ENCODE measurements at regions not wholly inside any gene's neighbourhood (a gene's known extent, or its start where the extent isn't known, plus 50 kb on each side); places are given as distances from the start of the nearest gene placed in this dataset.

GRCh38 chrX:15977644-15978043 lies 123.0 kb upstream of the AP1S2 start:
- no peak for DNase-seq

DNA sequence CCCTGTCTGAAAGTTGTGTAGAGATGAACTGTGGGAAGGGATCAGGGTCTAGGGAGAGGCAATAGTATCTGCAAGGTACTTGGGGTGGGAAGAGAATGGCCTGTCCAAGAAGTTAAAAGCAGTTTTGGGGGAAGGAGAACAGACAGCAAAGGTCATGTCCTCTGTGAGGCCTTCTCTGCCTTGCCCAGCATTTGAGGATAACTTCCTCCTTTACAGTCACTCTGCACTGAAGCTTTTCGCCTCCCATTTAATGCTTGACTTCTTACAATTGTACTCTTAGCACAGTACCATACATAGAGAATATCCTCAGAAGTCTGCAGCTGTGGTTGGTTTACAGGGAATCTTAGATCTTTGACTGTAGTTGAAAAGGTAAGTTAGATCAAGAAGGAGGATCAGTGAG lies 121.8 kb upstream of the AP1S2 start:
- DNase-seq, result no peak

DNA sequence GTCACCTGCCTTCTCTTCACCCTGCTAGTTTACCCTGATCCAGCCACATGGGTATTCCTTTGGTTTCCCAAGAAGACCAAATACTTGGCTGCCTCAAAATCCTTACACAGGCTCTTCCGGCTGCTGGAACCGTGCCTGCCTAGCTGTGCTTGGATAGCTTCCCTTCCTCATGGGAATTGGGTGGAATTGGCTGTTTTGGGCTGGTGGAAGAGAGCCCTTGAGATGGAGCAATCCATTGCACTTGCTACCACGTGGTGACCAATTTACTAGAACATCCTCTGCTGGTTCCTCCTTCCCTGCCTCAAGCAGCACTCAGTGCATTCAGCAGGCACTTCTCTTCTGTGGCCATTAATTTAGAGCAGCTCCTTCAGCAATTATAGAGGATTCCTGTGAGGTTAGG lies 119.3 kb upstream of the AP1S2 start:
- no peak for DNase-seq

GRCh38 chrX:15973299-15973698 lies 118.7 kb upstream of the AP1S2 start:
- DNase-seq, result no peak

DNA sequence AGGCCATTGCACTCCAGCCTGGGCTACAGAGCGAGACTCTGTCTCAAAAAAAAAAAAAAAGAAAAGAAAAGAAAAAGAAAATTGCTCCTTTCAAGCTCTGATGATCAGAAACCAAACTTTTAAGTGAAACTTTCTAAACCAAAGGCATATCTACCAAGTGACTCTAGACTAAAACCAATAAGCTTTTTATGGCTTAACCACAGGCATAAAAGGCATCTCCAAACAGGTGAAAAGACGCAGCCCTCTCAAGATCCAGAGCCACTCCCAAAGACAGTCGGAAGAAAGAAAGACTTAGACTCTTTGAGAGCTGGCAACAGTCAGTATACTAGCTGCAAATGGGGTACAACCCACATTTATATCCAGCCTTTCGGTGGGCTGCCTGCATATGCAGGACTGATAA lies 117.1 kb upstream of the AP1S2 start:
- DNase-seq, result no peak

- DNase-seq, result no peak
Observed at GRCh38 chrX:15963858-15964257, 109.2 kb upstream of the AP1S2 start.

GRCh38 chrX:15960237-15960636 lies 105.6 kb upstream of the AP1S2 start:
- no peak for DNase-seq

DNA sequence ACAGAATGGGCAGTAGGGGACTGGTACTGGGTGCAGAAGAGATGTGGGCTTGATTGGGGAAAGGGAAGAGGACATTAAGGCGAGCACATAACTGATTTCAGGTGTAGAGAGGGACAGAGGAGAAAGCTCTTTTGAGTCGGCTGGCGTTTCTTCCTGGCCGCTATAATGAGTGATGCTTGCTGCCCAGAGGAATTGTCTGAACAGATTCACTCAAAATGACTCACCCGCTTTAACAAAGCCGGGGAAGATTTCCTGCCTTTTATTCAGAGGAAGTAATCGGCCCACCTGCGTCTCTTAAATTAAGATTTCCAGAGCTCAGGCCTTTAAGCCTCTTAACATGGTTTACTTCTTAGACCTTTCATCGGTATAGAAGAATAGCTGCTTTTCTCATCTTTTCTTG lies 102.1 kb upstream of the AP1S2 start:
- DNase-seq, result no peak

DNA sequence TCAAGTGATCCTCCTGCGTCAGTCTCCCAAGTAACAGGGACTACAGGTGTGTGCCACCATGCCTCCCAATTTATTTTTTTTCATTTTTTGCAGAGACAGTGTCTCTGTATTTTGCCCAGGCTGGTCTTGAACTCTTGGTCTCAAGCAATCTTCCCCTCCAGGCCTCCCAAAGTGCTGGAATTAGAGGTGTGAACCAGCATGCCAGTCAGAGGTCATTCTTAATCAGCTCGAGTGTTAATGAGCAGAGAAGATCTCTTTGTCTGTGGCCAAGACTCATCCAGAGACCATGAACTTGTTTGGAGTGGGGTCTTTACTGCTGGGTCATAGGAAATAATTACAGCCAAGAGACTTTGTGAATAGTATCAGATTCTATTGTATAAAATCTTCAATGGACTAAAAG lies 99.2 kb upstream of the AP1S2 start:
- DNase-seq, result no peak

GRCh38 chrX:15952212-15952611 lies 97.6 kb upstream of the AP1S2 start:
- no peak for DNase-seq

GRCh38 chrX:15948318-15948660 lies 93.7 kb upstream of the AP1S2 start:
- no peak for DNase-seq

- DNase-seq, result no peak
Observed at GRCh38 chrX:15947648-15948317, 93.2 kb upstream of the AP1S2 start.

DNA sequence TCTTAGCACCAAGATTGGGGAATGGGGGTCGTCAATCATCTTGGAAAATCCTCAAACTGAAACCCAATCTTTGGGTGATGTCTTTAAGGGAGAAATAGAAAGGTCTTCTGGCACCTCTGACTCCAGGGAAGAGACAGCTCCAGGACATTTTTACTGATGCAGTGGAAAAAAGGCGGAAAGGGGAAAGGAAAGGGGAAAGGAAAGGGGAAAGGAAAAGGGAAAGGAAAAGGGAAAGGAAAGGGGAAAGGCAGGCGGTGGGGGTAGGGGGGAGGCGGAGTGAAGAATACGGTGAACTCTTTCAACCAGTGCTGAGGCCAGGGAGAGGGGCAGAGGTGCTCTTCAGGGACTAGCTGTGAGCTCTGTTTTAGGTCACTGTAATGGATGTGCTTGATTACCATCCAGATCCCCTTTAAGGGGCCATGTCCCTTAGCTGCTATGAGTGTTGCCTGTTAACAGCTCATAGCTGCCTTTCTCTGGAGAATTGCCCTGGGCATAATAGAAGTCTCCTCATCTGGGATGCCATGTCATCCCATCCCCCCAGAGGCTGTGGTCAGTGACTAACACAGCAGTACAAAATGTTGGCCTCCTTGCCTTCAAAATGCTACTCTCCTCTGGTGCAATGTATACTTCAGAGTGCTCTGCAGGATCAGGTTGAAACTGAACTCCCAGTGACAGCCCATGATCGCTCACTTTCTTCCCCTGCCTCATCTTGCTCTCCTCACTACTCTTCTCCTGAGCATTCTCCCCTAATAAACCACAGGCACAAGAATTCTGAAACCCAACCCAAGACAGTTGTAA lies 92.4 kb upstream of the AP1S2 start:
- no peak for DNase-seq

DNA sequence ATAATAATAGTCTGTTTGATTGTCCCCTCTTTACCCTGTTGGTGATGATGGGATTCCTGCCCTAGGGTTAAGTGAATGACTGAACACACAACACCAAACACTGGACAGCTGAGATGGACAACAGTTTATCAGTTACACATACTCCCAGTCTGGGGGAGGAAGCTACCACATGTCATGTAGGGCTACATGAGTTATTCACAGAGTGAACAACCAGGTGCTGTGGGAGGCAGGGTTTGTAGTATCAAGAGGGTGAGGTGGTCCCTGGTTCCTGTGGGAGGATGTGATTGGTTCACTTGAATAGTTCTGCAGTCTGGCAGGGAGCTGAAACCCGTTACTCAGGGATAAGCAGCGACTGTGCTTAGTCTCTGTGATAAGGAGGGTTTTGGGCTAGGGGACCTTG lies 88.8 kb upstream of the AP1S2 start:
- no peak for DNase-seq

GRCh38 chrX:15942307-15942706 lies 87.7 kb upstream of the AP1S2 start:
- no peak for DNase-seq

DNA sequence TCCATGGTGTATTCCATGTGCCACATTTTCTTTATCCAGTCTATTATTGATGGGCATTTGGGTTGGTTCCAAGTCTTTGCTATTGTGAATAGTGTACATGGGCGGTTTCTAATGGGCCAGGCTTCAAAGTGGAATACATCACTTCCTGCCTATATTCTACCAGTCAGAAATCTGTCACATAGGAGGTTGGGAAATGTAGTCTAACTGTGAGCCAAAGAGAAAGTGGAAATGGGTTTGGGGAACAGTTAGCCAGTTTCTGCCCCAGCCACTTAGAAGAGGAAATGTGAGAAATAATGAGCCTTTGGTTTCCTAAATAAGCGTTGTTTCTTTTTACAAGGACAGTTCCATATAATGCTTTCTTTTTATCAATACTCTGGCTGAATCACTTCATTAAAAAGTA lies 85.1 kb upstream of the AP1S2 start:
- DNase-seq, result no peak

GRCh38 chrX:15938072-15938471 lies 83.5 kb upstream of the AP1S2 start:
- DNase-seq, result no peak

- no peak for DNase-seq
Observed at GRCh38 chrX:15931362-15931761, 76.7 kb upstream of the AP1S2 start.

GRCh38 chrX:15930585-15930984 lies 76.0 kb upstream of the AP1S2 start:
- DNase-seq, result peak; percentile 23

- DNase-seq, result no peak
Observed at GRCh38 chrX:15929194-15929593, 74.6 kb upstream of the AP1S2 start.

- DNase-seq, result no peak
Observed at GRCh38 chrX:15926622-15927021, 72.0 kb upstream of the AP1S2 start.

- no peak for DNase-seq
Observed at GRCh38 chrX:15918003-15918402, 63.4 kb upstream of the AP1S2 start.

- DNase-seq, result no peak
Observed at GRCh38 chrX:15916704-15917084, 62.1 kb upstream of the AP1S2 start.

GRCh38 chrX:15915959-15916703 lies 61.5 kb upstream of the AP1S2 start:
- DNase-seq, result no peak
